ENCODE measurements at regions not wholly inside any gene's neighbourhood (a gene's known extent, or its start where the extent isn't known, plus 50 kb on each side); places are given as distances from the start of the nearest gene placed in this dataset.

- H3K36me3 Mint-ChIP-seq = no peaks in the 10 kb centered on the region
- H3K4me3 Mint-ChIP-seq = no peak overlapping the region
- no peak overlapping the region for H3K27ac Mint-ChIP-seq
- H3K27me3 Mint-ChIP-seq = peaks cover 2% of the 10 kb centered on the region
- no peaks in the 10 kb centered on the region for H3K4me1 Mint-ChIP-seq
- peaks cover 4% of the 10 kb centered on the region for H3K9me3 Mint-ChIP-seq
These were observed 52.8 kb upstream of the STXBP6 start for GRCh38 chr14:25102788-25103187.

GRCh38 chr14:25101276-25101675 is 51.3 kb upstream of the STXBP6 start:
- H3K27ac Mint-ChIP-seq = no peak overlapping the region
- no peaks in the 10 kb centered on the region for H3K36me3 Mint-ChIP-seq
- H3K27me3 Mint-ChIP-seq = peaks cover 5% of the 10 kb centered on the region

More at GRCh38 chr14:25101276-25101675, 51.3 kb upstream of the STXBP6 start:
- H3K4me3 Mint-ChIP-seq = no peak overlapping the region
- peaks cover 4% of the 10 kb centered on the region for H3K9me3 Mint-ChIP-seq
- H3K4me1 Mint-ChIP-seq = no peaks in the 10 kb centered on the region

Measured in activated naive CD4-positive, alpha-beta T cell treated with anti-CD3 and anti-CD28 coated beads, Interleukin-2, amount 50 U/mL, for 24 hours (primary cell).